Pancreas (tissue), 10 donors: ENCODE measurements at regions not wholly inside any gene's neighbourhood (a gene's known extent, or its start where the extent isn't known, plus 50 kb on each side); places are given as distances from the start of the nearest gene placed in this dataset.
"Not testable (repeated sequence)": the region's sequence is repeated elsewhere in the genome, so short reads cannot be mapped to it uniquely, and the experiment has no call there.

Experiments
- ATAC-seq, 4 donors: fragments of 200-7000 bp; cut with Tn5 transposase; one replicate each; pipeline versions ENCODE4 v1.8.0 to v1.9.1; 2020; ENCODE audit warnings: mild to moderate bottlenecking in 4 of 4, moderate library complexity in 4 of 4
- DNase-seq, 6 donors: peaks; one replicate each; pipeline ENCODE4 v3.0.0-alpha.2; 2020
- FAIRE-seq: peaks from 2 replicates; lab custom pipeline; 2012; peaks lifted over from hg19 to GRCh38; lab: Jason Lieb, UNC
- H3K27ac ChIP-seq, 4 donors: fragments of 200-600 bp; sonication (generic); 1 replicate in 3 of 4; 2 replicates in 1 of 4; pipeline versions ENCODE4 v1.5.0 to v1.8.0; 2020
- H3K27me3 ChIP-seq, 4 donors: fragments of 200-600 bp; one replicate each; pipeline ENCODE4 v1.8.0; 2021
- H3K36me3 ChIP-seq, 3 donors: fragments of 200-600 bp; sonication (generic) in 1 of 3; one replicate each; pipeline versions ENCODE4 v1.5.0 to v1.8.0; 2020 to 2021
- H3K4me1 ChIP-seq, 3 donors: fragments of 200-600 bp; one replicate each; pipeline ENCODE4 v1.8.0; 2021
- H3K4me3 ChIP-seq, 4 donors: fragments of 200-600 bp; sonication (generic) in 2 of 4; one replicate each; pipeline versions ENCODE4 v1.5.0 to v1.8.0; 2020 to 2021
- H3K9me3 ChIP-seq, 4 donors: fragments of 200-600 bp; one replicate each; pipeline ENCODE4 v1.8.0; 2021
- WGBS, 2 donors: extraction: QIAGEN DNeasy Blood & Tissue Kit; methylation state at CpG; one replicate each; pipeline ENCODE4 v1.1.7; 2013; 5-methylcytosine and 5-hydroxymethylcytosine counted together
- intact Hi-C, 3 donors: fragments of 100-400 bp; cut with DNase I; formaldehyde crosslinking; loops; one replicate each; pipeline versions ENCODE4 v1.11.1 to v1.14.2; 2022
- donor health status: healthy with polysubstance abuse.
- donor health status: DM: no; HTN: no; CAD: no; lungs with moderate emphysema.
- donor health status: DM: no; HTN: no; CAD: no.
- donor health status: control.
- donor health status: control.
- donor health status: Bipolar disorder and iron deficiency.
- donor health status: DM: yes; HTN: yes; CAD: no.
- donor health status: DM: no; HTN: no; CAD: no.
- donor health status: DM: no; HTN: no; CAD: no.
- donor health status: DM: yes; HTN: yes; CAD: no.

DNA sequence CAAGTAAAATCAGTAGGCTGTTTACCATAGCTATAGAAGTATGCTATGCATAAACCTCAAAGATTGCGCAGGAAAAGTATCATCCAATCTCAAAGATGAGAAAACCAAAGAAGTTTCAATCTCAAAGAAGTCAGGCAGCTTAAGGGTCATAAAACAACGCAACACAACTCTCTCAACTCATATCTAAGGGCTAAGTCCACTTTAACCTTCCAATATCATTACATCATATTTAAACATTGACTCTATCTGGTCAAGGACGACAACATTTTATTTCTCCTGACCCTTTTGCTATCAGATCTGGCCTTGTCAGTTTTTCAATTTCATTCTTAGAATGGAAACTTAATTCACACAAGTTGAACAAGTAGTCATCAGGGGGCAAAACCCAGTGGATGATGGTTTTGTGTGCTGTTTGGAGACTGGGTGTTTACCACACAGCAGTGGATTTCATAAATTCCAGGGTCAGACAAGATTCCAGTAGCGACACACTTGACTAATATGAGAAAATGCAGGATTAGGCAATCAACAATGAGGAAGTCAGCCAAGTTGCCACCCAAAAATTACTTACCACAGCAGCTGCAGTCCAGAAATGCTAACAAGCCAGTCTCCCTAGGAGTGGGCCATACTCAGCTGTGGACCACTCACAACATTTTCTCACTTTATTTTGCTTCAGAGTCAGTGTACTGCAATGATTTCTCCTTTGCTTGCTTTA is 108.7 kb upstream of the NBPF26 start:
- WGBS, 2 donors, result no CpG with 5 or more reads among the region's 4 CpGs
- intact Hi-C loops, DNase-seq, H3K4me3 ChIP-seq, H3K36me3 ChIP-seq, FAIRE-seq, H3K27ac ChIP-seq, H3K27me3 ChIP-seq, H3K9me3 ChIP-seq, H3K4me1 ChIP-seq: not testable (repeated sequence)
- ATAC-seq, result peak; percentile 69 to 81 (median 80)

DNA sequence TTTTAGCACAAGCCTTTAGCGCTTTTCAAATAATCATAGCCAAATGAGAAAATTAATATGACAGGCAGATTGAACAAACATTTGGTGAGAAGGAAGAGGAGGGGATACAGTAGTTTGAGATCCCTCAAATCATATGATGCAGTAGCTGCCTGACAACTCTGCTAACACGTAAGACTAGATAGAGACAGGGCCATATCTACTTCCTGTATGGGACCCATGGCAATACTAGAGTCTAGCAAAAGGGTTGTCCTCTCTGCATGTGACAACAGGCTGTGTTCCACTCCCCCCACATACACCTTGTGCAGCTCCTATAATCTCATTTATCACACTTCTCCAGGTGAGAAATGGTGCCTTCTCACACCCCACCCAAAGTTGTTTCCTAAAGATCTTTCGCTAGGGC is 106.3 kb upstream of the NBPF26 start:
- H3K9me3 ChIP-seq, H3K4me1 ChIP-seq, DNase-seq, ATAC-seq, H3K27ac ChIP-seq, FAIRE-seq, intact Hi-C loops, H3K4me3 ChIP-seq, H3K36me3 ChIP-seq, H3K27me3 ChIP-seq: not testable (repeated sequence)
- WGBS, 2 donors, result no CpG with 5 or more reads among the region's 3 CpGs

DNA sequence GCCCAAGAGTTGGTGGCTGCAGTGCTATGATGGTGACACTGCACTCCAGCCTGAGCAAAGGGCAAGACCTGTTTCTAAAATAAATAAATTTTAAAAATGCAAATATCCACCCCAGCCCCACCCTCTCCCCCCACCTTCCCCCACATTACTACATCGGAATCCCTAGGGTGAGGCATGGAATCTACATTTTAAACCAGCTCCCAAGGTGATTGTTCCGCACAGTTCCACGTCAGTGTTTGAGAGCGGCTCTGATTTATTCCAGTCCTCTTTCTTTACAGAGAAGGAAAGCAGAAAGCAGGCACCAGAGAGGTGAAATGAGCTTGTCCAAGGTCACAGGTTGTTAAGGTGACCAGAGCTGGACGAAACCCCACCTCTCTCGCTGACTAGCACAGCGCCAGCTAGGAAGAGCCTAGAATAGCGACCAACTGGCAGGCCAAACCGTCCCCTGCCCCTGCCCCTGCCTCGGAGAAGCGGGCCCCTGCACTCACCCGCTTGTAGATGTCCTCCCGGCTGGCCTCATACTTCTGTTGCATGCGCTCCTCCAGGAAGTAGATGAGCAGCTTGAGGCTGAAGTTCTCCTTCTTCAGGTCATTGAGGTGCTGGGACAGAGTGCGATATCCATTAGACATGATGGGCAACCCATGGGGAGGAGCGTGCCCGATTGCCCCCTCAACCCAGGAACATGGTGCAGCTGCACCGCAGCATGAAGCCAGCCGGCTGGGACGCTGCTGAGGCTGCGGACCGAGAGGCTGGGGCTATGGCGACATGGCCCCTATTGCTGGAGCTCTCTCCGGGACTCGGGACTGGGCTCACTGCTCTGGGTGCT is 103.7 kb upstream of the NBPF26 start:
- FAIRE-seq, intact Hi-C loops, H3K9me3 ChIP-seq, H3K4me3 ChIP-seq, H3K4me1 ChIP-seq, H3K27me3 ChIP-seq, DNase-seq, H3K36me3 ChIP-seq, H3K27ac ChIP-seq: not testable (repeated sequence)
- ATAC-seq, result peak in 3 of 4 donors; percentile 41 to 51 (median 45)
- no CpG with 5 or more reads among the region's 25 CpGs for WGBS, 2 donors

DNA sequence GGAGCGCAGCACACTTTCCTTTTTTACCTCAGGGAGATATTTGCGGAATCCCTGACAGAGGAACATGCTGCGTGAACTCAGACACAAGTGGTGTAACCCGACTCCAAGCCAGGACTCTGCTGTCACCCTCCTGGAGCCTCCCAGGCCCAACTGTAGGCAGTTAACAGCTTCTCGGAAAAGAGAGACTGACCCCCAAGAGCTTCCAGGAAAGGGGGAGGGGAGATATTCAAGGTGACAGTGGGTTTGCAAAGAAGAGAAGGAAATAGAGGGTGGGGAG is 103.1 kb upstream of the NBPF26 start:
- FAIRE-seq, H3K9me3 ChIP-seq, intact Hi-C loops, H3K4me3 ChIP-seq, ATAC-seq, H3K36me3 ChIP-seq, H3K27me3 ChIP-seq, H3K4me1 ChIP-seq, DNase-seq, H3K27ac ChIP-seq: not testable (repeated sequence)
- WGBS, 2 donors, result no CpG with 5 or more reads among the region's 5 CpGs

DNA sequence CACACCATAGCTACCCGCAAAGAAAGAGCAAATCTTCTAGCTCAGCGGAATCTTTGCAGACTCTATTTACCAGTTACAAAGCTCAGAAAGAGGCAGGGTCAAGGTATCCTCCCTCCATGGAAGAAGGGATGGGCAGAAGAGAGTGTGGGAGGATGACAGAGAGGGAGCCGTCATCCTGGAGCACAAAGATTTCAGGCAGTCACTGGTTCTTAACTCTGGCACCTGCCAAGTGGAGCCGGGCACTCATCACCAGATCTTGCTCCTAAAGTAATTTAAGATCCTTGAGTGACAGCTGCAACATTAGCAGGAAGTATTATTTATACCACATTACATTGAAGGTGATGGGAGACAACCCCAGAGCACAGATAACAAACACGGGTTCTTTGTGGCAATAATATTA is 102.5 kb upstream of the NBPF26 start:
- DNase-seq, H3K4me1 ChIP-seq, ATAC-seq, H3K9me3 ChIP-seq, H3K36me3 ChIP-seq, H3K27me3 ChIP-seq, H3K4me3 ChIP-seq, FAIRE-seq, intact Hi-C loops, H3K27ac ChIP-seq: not testable (repeated sequence)
- WGBS, 2 donors, result no CpG with 5 or more reads among the region's 5 CpGs

DNA sequence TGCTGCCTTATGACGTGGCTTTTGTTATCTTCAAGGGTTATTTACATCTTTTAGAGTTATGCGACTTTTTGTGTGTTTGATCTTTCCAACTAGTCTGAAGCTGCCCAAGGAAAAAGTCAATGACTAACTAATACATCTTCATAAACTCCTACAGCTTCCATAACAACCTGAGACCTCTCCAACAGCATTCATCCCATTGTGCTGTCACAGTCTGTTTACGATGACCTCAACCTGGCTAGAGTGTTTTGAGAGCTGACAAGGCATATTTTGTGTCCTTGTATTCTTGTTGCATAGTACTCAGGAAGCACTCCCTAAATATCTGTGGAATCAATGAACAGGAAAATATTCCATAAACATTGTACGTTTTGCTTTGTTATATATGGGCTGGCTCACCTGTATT is 100.2 kb upstream of the NBPF26 start:
- ATAC-seq, FAIRE-seq, H3K9me3 ChIP-seq, H3K4me3 ChIP-seq, H3K4me1 ChIP-seq, DNase-seq, H3K27ac ChIP-seq, H3K36me3 ChIP-seq, intact Hi-C loops, H3K27me3 ChIP-seq: not testable (repeated sequence)
- WGBS, 2 donors, result no CpG with 5 or more reads among the region's 4 CpGs

DNA sequence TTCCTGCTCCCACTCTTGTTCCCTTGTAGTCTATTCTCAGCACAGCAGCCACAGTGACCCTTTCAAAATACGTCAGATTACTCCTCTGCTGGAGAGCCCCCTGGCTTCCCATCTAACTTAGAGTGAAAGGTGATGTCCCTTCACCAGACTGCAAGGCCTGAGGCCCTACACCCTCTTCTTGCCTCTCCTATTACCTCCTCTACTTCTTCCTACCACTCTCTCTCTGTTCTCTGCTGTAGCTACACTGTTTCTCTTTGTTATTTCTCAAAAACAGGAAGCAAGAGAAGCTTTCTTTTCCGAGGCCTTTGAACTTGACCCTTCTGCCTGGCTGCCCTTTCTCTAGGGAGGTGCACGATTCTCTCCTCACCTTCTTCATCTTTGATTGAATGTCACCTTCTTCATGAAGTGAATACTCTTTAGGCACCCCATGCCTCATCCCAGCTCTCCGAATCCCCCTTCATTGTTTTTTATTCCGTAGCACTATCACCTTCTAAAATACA is 99.1 kb upstream of the NBPF26 start:
- H3K4me3 ChIP-seq, H3K36me3 ChIP-seq, H3K27ac ChIP-seq, DNase-seq, H3K9me3 ChIP-seq, H3K27me3 ChIP-seq, ATAC-seq, H3K4me1 ChIP-seq, FAIRE-seq, intact Hi-C loops: not testable (repeated sequence)
- WGBS, 2 donors, result 44 to 72% methylated on average over 4 of the region's 5 CpGs

DNA sequence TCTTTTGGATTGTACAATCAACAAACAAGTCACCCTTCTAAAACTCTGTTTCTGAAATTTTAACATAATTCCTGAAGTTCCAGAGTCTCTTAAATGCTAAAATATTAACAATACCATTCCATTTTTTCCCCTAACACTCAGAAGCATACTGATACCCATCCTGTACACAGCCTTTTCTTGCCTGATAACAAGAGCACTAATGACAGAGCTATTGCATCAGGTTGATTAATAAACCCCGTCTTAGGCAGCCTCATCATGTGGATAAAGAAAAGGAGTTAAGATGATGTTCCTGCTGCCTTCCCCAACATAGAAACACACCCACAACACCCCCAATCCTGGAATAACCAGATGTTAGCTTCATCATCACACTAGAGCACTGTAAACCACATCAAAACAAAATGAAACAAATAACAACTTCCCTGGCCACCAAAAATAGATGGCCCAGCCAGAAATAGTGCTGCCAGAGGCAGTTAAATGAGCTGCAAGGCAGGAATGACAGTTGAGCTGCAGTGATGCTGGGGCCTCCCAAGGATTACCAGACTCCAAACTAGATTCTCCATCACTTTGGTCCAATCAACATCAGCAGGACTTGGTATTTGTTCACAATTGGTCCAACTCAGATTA is 93.8 kb upstream of the NBPF26 start:
- H3K27me3 ChIP-seq, intact Hi-C loops, FAIRE-seq, DNase-seq, H3K27ac ChIP-seq, ATAC-seq, H3K36me3 ChIP-seq, H3K9me3 ChIP-seq, H3K4me1 ChIP-seq, H3K4me3 ChIP-seq: not testable (repeated sequence)
- no CpG with 5 or more reads among the region's 1 CpG for WGBS, 2 donors

DNA sequence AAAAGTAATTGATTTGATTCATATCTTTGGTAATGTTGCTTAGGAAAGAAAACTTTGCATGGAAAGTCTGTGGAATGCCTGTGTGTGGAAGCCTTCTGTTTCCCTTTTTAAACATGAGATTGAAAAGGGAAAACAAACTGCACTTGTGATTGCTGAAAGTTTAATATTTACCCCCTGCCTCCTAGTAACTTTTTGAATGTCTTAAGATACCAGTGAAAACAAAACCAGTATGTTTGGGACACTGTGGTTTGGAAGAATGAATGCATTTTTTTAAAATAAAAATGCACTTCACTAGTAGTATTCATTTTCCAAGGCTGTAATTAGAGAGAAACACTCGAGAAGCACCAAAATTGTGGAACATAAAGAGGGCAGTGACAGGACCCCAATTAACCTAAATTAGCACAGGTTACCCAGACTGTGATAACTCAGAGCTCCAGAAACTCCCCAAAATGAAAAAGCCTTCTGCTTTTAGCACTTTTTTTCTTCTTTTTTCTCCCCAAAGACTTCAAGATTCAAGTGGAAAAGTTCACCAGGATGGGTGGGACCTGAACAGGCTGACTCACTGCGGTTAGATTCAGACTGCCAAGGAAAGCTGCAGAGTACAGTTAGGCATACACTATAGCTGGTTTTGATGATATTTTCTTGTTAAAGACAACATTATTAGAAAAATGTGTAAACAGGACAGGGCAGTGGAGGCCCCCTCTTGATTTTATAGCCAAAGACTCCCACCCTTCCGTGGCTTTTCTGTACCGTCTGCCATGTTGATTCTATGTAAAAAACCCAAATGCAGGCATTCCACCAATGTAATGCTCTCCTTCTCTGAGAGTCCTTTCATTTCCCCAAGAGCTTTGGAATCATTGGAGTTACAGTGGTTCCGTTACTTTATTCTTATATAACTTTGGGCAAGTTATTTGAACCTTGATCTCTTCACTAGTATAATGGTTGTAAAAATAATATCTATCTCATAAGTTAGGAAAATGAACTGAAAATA is 88.6 kb upstream of the NBPF26 start:
- H3K4me1 ChIP-seq, DNase-seq, H3K4me3 ChIP-seq, H3K27me3 ChIP-seq, intact Hi-C loops, FAIRE-seq, H3K36me3 ChIP-seq, H3K27ac ChIP-seq, H3K9me3 ChIP-seq: not testable (repeated sequence)
- peak in 2 of 4 donors; percentile 60 to 62 for ATAC-seq
- WGBS, 2 donors, result no CpG with 5 or more reads among the region's 5 CpGs

DNA sequence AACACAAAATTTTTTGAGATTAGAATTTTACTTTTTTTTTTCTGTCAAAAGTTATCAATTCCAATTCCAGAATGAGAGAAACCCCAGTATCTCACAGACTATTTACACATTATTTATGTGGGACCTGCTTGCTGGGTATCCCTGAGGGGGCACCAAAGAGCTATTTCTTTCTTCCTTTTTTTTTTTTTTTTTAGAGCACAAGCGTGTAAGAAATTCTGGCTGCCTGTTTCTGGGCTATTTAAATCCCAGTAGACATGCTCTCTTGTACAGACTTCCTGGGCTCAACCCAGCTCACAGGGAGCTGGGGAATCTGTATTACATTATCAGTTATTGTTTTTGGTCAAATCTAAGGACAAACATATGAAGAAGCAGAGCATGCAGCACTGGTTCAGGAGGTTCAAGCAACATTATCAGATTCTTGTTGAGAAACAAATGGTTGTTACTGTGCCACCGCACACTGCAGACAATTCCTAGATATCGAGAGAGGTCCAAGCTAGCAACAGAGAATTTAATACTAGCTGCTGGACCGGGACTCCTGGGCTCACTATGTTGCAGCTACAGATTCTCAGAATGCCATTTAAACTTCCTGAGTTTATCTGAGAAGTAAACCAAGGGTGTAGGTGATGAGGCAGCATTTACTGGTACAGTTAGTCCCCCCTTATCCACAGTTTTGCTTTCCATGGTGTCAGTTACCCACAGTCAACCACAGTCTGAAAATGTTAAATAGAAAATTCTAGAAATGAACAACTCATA is 83.3 kb upstream of the NBPF26 start:
- WGBS, 2 donors, result 31% methylated on average over 1 of the region's 4 CpGs; no CpG with 5 or more reads in 1 of the 2 donors
- intact Hi-C loops, H3K36me3 ChIP-seq, FAIRE-seq, H3K27ac ChIP-seq, H3K4me3 ChIP-seq, DNase-seq, H3K27me3 ChIP-seq, H3K9me3 ChIP-seq, H3K4me1 ChIP-seq: not testable (repeated sequence)
- ATAC-seq, result peak in 3 of 4 donors; percentile 34 to 48 (median 39)

DNA sequence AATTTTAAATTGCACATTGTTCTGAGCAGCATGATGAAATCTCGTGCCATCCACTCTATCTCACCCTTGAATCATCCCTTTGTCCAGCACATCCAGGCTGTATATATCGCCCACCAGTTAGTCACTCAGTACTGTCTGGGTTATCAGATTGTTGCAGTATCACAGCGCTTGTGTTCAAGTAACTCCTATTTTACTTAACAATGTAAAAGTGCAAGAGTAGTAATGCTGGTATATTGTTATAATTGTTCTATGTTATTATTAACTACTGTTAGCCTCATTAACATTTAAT is 82.8 kb upstream of the NBPF26 start:
- WGBS, 2 donors, result no CpG with 5 or more reads among the region's 3 CpGs
- FAIRE-seq, H3K36me3 ChIP-seq, H3K9me3 ChIP-seq, ATAC-seq, H3K4me1 ChIP-seq, intact Hi-C loops, DNase-seq, H3K27ac ChIP-seq, H3K4me3 ChIP-seq, H3K27me3 ChIP-seq: not testable (repeated sequence)
